ENCODE measurements at regions not wholly inside any gene's neighbourhood (a gene's known extent, or its start where the extent isn't known, plus 50 kb on each side); places are given as distances from the start of the nearest gene placed in this dataset.

GRCh38 chr4:12691168-12691567, 793.0 kb downstream of the RAB28 start:
- Histone ChIP-seq H3K27ac (ENCODE audit: poor library complexity, severe bottlenecking) (no peak overlapping the region), H3K9me3 (ENCODE audit: severe bottlenecking) (no peaks in the 10 kb centered on the region), H3K4me1 (ENCODE audit: insufficient read depth, poor library complexity, severe bottlenecking) (no peaks in the 10 kb centered on the region), H3K36me3 (ENCODE audit: low read depth) (no peaks in the 10 kb centered on the region), H3K27me3 (ENCODE audit: insufficient read depth, poor library complexity, severe bottlenecking) (no peaks in the 10 kb centered on the region), H3K4me3 (ENCODE audit: severe bottlenecking) (no peak overlapping the region)
- ATAC-seq (ENCODE audit: low read depth), result no peak
- DNase-seq (ENCODE audit: low spot score), result no peak
- no peak for TF ChIP-seq CTCF (IDR thresholded peaks at IDR 0.05; ENCODE audit: poor library complexity, severe bottlenecking)

GRCh38 chr4:12689457-12689856, 794.7 kb downstream of the RAB28 start:
- ATAC-seq (ENCODE audit: low read depth) (peak; percentile 75), DNase-seq (ENCODE audit: low spot score) (no peak)
- Histone ChIP-seq H3K27me3 (ENCODE audit: insufficient read depth, poor library complexity, severe bottlenecking) (no peaks in the 10 kb centered on the region), H3K9me3 (ENCODE audit: severe bottlenecking) (no peaks in the 10 kb centered on the region), H3K27ac (ENCODE audit: poor library complexity, severe bottlenecking) (no peak overlapping the region), H3K36me3 (ENCODE audit: low read depth) (no peaks in the 10 kb centered on the region), H3K4me1 (ENCODE audit: insufficient read depth, poor library complexity, severe bottlenecking) (no peaks in the 10 kb centered on the region), H3K4me3 (ENCODE audit: severe bottlenecking) (no peak overlapping the region)
- TF ChIP-seq CTCF (IDR thresholded peaks at IDR 0.05; ENCODE audit: poor library complexity, severe bottlenecking), result no peak

GRCh38 chr4:12679217-12679616, 804.9 kb downstream of the RAB28 start:
- H3K4me1 ChIP-seq (ENCODE audit: insufficient read depth, poor library complexity, severe bottlenecking), result no peaks in the 10 kb centered on the region
- H3K36me3 ChIP-seq (ENCODE audit: low read depth), result no peaks in the 10 kb centered on the region
- ATAC-seq (ENCODE audit: low read depth) (0 out of 3 replicates have a peak, but pooled peaks have one; percentile 49), DNase-seq (ENCODE audit: low spot score) (no peak)
- H3K9me3 ChIP-seq (ENCODE audit: severe bottlenecking), result no peaks in the 10 kb centered on the region
- TF ChIP-seq CTCF (IDR thresholded peaks at IDR 0.05; ENCODE audit: poor library complexity, severe bottlenecking), result peak; percentile 63
- no peak overlapping the region for H3K27ac ChIP-seq (ENCODE audit: poor library complexity, severe bottlenecking)
- no peak overlapping the region for H3K4me3 ChIP-seq (ENCODE audit: severe bottlenecking)
- no peaks in the 10 kb centered on the region for H3K27me3 ChIP-seq (ENCODE audit: insufficient read depth, poor library complexity, severe bottlenecking)

- TF ChIP-seq CTCF (IDR thresholded peaks at IDR 0.05; ENCODE audit: poor library complexity, severe bottlenecking), result no peak
- Histone ChIP-seq H3K27me3 (ENCODE audit: insufficient read depth, poor library complexity, severe bottlenecking) (no peaks in the 10 kb centered on the region), H3K27ac (ENCODE audit: poor library complexity, severe bottlenecking) (no peak overlapping the region), H3K4me1 (ENCODE audit: insufficient read depth, poor library complexity, severe bottlenecking) (no peaks in the 10 kb centered on the region), H3K36me3 (ENCODE audit: low read depth) (no peaks in the 10 kb centered on the region), H3K9me3 (ENCODE audit: severe bottlenecking) (no peaks in the 10 kb centered on the region), H3K4me3 (ENCODE audit: severe bottlenecking) (no peak overlapping the region)
- DNase-seq (ENCODE audit: low spot score) (no peak), ATAC-seq (ENCODE audit: low read depth) (no peak)
Observed at GRCh38 chr4:12674184-12674583, 810.0 kb downstream of the RAB28 start.

GRCh38 chr4:12672303-12672702, 811.8 kb downstream of the RAB28 start:
- no peaks in the 10 kb centered on the region for H3K9me3 ChIP-seq (ENCODE audit: severe bottlenecking)
- H3K36me3 ChIP-seq (ENCODE audit: low read depth), result no peaks in the 10 kb centered on the region
- H3K27me3 ChIP-seq (ENCODE audit: insufficient read depth, poor library complexity, severe bottlenecking), result no peaks in the 10 kb centered on the region
- no peak overlapping the region for H3K4me3 ChIP-seq (ENCODE audit: severe bottlenecking)
- no peak for ATAC-seq (ENCODE audit: low read depth)
- no peak for TF ChIP-seq CTCF (IDR thresholded peaks at IDR 0.05; ENCODE audit: poor library complexity, severe bottlenecking)
- no peak overlapping the region for H3K27ac ChIP-seq (ENCODE audit: poor library complexity, severe bottlenecking)
- DNase-seq (ENCODE audit: low spot score), result no peak
- no peaks in the 10 kb centered on the region for H3K4me1 ChIP-seq (ENCODE audit: insufficient read depth, poor library complexity, severe bottlenecking)

All from RWPE2 (cell line).